Inflammatory macrophage treated with lipopolysaccharide for 1 hour (primary cell): ENCODE measurements at regions not wholly inside any gene's neighbourhood (a gene's known extent, or its start where the extent isn't known, plus 50 kb on each side); places are given as distances from the start of the nearest gene placed in this dataset.

Experiments
- DNase-seq, 2 donors: peaks; one replicate each; pipeline ENCODE4 v3.0.0-alpha.2; 2020 to 2022

DNA sequence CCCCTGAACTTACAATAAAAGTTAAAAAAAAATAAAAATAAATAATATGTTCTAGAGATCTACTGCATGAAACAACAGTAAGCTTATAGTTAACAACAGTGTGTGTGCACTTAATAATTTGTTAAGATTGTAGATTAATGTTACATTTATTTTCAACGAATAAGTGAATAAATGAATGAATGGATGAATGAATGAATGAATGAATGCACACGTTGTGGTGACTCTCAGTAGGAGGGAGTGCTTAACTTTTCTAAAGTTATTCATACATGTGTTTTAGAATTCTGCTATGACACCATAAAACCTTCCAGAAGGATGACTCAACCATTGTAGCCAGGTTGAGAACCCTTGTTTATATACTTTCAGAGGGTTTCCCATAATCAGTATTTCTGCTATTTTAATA lies 1269.4 kb upstream of the CDH6 start:
- no peak for DNase-seq

DNA sequence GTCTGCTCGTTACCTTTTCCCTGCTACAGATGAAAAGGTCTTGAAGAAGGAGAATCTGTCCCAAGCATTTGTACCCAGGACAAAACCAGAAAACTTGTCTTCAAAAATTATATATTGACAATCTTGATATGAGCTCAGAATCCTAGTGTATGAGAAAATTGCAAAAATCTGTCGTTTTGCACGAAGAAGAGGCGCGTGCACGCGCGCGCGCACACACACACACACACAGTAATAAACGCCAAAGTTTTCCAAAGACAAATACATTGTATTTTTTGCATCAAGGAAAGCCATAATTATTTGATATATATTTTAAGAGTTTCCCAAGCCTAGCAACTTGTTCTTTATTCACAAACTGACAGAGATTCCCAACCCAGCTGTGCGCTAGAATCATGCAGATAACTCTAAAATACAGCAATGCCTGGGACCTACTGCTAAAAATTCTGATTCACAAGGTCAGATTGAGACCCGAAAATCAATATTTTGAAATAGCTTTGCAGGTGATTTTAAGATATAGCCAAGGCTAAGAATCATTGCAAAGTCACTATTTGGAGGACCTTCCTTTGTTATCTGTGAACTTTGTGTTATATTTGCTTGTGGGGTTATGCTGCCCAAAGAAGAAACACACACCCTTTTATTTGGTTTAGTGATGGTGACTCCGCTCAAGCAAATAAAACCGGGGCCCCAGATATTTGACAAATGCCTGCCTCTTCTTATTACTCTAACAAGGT lies 1287.7 kb upstream of the CDH6 start:
- DNase-seq, result no peak

DNA sequence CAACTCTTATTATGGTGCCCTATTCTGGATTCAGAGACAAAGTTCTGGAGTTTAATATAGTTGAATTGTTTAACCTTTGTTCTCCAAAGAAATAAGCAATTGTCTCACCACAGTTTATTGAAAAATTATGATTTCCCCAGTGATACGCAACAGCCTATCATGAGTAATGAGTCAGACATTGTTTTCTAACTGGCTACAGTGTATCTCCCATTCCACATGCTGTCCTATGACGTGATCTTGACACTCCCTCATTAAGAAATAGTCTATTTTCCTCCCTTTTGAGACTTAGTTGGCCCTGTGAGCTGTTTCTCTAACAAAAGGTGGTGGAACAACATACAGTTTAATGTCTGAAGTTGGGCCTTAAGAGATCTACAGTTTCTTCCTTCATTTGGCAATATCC lies 1290.6 kb upstream of the CDH6 start:
- DNase-seq, result no peak

DNA sequence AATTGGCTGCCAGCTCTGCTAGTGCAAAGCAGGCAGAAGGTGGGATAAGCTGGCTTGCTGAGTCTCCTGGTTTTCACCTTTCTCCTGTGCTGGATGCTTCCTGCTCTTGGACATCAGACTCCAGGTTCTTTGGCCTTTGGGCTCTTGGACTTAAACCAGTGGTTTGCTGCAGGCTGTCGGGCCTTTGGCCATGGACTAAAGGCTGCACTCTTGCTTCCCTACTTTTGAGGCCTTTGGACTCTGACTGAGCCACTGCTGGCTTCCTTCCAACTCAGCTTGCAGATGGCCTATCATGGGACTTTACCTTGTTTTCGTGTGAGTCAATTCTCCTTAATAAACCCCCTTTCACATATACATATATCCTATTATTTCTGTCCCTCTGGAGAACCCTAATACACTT lies 1293.9 kb upstream of the CDH6 start:
- no peak for DNase-seq

DNA sequence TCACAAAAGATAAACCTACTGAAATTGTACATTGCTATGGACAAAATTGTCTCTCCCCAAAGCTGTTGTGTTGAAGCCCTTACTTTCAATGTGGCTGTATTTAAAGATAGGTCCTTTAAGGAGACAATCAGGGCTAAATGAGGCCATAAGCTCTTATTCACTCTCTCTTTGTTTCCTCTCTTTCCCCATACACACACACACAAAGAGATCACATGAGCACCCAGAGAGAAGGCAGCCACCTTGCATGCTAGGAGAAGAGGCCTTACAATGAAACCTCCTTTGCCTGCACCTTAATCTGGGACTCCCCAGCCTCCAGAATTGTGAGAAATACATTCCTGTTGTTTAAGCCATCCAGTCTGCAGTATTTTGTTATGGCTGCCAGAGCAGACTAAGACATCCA lies 1295.6 kb upstream of the CDH6 start:
- no peak for DNase-seq

DNA sequence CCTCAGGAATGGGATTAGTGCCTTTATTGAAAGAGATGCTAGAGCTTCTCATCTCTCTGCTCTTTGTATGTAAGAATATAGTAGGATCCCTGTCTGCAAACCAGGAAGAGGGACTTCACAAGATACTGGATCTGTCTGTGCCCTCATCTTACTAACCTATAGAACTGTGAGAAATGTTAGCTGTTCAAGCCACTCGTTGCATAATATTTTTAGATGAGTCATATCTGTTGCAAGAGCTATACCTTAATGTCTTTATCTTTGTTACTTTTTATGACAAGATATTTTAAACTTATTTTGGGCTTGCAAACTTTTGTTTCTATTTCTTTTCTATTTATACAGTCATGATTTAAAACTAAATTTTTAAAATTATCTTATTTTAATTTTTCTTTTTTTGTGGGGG lies 1296.8 kb upstream of the CDH6 start:
- DNase-seq, result no peak

DNA sequence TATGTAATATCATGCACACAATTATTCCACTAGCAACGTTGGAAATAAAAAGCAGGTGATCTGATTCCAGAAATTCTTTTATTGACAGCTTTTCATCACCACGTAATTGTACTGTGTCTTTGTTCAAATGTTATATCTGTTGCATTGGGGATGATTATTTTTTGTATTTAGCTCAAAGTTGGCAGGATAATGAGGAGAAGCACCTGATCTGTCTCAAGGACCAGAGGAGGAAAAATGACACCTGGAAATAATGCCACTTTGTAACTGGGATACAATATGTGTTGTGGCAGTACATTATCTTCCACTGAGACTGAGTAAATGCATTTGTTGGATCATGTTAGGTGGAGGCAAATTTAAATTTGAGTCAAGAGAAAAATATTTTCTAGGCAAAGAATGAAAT lies 1298.8 kb upstream of the CDH6 start:
- no peak for DNase-seq

DNA sequence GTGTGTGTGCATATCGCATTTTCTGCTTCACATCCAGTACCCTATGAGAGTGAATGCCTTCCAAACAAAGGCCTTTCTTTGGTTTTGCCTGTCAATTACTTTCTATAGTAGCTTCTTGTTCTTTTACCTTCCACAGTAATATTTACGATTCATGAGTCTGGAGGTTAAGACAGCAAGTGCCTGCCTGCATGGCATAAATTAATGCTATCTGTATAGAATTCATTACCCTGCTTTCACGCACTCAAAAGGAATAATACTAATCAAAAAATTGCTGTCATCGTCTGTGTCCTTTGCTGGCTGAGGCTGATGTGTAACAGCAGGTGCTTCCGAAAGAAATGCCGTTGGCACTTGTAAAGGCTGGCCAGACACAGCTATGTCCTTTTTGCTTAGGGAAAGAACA lies 1304.4 kb upstream of the CDH6 start:
- no peak for DNase-seq

DNA sequence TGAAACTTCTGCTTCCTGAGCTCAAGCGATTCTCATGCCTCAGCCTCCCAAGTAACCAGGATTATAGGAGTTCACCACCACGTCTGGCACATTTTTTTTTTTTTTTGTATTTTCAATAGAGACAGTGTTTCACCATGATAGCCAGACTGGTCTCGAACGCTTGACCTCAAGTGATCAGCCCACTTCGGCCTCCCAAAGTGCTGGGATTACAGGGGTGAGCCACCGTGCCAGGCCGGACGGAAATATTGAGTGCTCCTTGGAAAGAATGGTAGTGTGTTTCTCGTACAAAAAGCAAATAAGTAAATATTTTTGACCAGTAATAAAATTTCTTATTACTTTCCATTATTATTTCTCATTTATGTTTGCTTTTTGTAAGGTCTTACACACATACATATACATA lies 1307.9 kb upstream of the CDH6 start:
- no peak for DNase-seq

DNA sequence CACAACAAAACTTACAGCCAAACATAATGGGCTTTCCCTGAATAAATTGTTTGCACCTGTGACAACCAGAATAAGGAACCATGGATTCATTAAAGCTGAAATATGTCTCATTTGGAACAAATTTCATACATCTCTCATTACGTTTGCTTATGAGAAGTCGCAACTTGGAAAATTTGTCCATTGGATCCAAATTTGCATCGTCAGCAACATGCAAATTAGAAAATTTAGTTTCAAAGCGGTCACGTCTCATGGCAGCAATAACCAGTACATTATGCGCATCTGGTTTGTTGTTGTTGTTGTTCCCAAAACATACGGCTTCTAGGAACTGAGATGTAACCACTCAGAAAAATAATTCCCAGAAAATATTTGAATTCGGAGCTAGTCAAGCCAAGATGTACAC lies 1311.5 kb upstream of the CDH6 start:
- no peak for DNase-seq

DNA sequence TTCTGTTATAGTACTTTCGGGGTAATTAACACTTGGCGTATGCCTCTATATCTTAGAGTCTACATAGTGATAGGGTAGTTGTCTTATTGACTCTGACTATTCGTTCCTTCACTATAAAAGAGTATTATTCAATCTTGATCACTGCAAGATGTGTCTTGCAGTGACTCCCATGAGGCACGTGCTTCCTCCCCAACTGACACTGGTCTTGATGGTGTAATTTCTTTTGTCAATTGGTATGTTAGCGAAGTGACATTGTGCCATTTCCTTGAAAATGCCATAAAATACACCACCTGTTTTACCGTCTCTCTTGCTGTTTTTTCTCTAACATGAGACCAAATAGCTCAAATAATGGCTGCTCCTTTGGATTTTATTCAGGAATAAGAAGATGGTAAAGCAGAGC lies 1314.1 kb upstream of the CDH6 start:
- no peak for DNase-seq

DNA sequence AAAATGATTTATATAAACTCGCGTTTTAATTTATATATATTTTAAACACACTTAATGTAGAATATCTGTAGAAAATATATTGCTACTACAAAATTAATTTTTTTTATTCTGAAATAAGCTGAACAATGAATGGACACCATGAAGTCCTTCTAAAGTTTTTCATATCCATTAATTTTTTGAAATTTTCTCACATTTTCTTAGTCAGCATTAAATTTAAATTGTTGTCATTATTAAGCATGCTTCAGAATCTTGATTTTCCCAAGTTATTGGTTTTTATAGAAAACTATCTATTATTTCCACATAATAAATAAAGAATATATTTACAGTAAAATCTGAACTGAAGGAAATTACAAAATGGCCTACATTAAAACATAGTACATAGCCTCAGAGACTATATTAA lies 1314.9 kb upstream of the CDH6 start:
- DNase-seq, result no peak

DNA sequence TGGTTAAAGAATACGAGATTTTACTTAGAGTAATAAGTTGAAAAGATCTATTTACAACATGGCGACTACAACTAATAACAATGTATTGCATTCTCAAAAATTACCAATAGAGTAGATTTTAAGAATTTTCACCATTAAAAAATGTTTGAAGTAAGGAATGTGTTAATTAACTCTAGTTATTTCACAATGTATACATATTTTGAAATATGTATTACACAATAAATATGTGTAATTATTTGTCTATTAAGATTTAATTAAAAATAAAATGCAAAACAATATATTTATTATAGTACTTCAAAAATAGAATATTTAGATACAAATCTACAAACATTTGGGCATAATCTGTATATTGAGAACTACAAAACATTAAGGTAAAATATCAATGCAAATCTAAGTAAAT lies 1326.3 kb upstream of the CDH6 start:
- no peak for DNase-seq

DNA sequence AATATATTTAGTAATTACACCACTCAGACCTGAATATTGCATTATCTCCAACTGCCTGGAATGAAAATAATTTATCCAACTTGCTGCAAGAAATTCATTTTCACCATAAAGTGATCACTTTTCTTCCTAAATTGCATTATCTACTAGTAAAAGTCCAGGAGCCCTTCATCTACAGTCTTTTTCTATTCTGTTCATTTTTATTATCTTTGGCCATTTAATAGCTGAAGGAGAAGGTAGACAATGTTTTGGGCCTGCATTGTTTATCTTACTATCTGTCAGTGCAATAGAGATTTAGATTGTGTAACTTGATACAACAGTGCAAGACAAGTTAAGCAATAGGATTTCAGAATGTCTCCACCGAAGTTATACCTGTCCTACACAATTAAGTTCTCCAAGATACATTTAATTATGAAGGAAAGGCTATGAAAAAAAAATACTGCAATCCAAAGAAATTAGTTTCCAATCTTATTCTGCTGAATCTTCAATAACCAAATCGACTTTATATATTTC lies 1339.7 kb upstream of the CDH6 start:
- no peak for DNase-seq

DNA sequence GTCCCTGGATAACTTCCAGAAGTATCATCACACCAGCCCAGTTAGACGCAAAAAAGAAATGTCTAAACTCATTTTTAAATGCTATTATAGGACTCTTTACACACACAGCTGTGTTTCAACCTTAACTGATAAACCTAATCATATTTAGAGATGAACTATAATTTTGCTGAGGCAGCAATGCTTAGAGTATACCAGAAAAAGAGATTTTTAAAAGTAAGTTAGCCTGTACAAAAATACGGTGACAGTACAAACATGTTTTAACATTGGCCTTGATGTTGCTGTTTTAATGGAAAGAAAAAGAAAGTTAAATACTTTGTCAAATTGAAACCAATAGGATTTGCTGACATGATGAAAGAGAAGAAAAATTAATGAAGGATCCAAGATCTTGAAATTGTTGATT lies 1341.2 kb upstream of the CDH6 start:
- no peak for DNase-seq

DNA sequence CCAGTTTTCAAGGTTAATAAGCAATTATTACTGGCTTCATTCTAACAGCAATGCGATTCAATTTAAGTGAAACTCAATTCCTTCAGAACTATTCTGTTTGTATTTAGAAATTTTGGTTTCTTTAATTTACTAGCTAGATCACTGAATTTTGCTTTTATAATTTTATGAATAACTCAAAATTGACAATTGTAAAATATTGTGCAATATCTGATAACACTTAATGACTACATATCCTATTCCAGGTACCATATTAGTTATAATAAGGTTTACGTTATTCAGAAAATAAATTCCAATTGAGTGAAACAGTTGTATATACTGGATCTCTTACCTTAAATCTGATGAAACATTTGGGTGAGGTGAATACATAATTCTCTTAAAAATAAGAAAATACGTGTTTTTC lies 1348.3 kb upstream of the CDH6 start:
- no peak for DNase-seq

DNA sequence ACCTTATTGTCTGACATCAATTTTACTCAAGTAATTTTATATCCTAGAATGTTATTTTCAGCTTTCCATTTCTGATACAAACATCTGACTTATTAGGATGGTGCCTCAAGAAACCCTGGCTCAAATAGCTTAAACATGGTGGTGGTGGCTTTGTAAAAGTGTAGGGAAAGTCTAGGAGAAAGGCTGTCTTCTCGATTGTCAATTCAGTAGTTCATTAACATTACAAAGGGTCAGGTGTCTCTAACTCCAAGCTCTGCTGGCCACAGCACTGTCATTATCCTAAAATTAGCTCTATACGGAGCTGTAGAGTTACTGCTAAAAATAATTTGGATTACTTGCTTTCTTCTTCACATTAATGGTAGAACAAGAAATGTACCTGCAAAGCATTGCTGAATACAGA lies 1360.1 kb upstream of the CDH6 start:
- no peak for DNase-seq

DNA sequence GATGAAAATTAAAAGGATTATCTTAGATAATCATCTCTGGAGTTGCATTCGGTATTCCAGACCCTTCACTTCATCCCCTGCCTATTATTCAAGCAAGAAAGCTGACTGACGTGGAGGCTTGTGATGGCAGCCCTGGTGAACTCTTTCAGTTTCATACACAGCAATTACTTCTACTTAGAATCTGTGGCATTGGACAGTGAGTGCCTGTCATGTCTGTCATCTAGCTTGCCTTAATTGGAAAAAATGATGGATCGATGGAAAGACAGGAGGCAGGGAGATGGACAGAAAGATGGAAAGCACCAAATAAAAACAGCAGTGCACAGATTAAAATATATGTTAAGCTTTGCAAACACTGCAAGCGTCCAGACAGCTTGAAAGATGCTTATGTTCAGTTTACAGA lies 1371.0 kb upstream of the CDH6 start:
- DNase-seq, result no peak

DNA sequence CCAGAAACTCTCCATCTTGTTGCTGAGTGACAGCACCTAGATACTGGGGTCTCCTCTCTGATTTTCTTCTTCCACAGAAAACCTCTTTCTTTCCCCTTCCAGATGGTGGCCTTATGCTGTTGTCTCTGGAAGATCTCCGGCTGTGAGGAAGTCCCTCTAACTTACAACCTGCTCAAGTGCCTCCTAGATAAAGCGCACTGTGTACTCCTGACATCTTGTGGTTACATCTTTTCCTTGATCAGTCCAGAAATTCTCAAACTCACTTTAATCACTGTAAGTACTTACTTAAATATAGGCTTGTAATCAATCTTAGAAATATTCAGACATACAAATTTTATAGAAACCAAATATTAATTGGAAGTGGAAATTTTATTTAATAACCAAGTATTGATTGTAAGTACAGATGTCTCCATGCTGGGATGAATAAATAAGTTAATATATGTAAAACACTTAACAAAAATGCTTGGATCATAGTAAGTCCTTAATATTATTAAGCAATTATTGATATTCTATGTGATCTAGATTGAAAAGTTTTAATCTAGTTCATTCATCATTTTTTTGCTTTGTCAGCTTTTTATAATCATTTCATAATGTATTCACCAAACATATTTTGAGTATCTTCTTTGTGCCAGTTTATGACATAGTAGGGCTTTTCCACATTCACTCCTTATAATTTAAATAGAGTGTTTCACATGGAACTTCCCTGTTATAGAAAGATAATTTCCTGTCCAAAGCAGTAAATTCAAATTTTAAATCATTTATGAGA lies 1381.4 kb upstream of the CDH6 start:
- no peak for DNase-seq

DNA sequence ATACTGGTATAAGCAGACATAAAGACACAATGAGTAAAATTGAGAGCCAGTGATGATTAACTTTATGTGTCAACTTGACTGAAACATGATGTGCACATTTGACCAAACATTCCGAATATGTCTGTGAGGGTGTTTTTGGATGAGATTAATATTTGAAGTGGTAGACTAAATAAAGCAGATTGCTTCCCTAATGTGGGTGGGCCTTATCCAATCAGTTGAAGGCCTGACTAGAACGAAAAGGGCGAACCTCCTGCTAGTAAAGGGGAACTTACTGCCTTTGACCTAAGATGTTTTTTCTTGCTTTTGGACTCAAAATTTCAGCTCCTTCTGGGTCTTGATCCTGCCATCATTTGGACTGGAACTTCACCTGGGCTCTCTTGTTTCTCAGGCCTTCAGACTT lies 1387.7 kb upstream of the CDH6 start:
- no peak for DNase-seq

DNA sequence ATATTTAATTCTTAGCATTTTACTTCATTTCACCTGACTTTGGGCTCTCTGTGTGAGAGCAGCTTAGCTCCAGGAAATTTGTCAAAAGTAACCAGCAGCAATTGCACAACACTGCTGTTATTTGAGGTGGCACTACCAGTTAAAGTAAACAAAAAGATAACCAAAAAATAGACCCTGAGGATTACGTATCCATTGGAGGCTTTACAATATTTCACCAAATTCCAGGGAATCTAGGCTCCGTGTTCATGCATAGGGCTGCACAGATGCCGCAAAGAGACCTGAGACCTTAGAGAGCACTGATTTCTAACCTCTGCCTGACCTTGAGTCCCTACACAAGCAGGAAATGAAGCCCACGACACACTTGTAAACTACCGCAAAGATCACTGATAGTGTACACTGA lies 1392.7 kb upstream of the CDH6 start:
- DNase-seq, result no peak

DNA sequence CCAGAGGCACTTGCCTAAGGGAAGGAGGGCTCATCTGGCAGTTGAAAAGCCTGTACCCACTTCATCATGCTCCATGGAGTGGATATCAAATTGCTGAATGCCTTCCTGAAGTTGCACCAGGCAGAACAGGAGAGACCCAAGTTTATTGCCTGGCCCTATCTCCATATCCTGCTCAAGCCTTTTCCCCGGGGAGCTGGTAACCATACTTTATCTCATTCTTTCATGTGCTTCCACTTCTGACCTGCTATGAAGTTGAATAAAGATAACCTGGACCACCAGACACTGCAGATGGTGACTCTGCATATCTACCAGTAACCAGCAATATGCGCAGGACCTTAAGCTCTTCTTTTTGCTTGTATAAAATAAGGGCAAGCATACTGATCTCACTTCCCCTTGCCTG lies 1397.5 kb upstream of the CDH6 start:
- no peak for DNase-seq

DNA sequence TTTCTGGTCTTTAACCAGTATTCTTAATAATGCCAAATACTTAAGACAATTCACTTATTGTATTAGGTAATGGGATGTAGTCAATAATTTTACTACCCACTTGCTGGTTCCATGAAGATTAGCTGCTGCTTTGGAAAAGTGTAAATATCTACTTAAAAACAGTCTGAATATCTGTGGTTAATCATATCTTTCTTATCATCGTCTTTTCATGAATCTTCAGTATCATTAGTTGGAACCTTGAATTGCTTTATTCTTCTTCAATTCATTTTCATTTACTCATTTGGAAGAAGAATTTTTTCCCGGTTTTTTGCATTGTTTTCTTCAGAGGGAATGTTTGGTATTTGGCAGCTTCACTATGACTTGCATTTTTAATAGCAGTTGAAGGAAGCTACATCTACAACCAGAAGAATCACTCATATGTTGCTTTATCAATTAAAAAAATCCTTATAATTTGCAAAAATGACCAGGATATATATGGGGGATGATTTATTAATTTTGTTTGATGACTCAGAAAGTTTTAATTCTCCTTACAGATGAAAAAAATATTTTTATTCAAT lies 1398.3 kb upstream of the CDH6 start:
- DNase-seq, result no peak

DNA sequence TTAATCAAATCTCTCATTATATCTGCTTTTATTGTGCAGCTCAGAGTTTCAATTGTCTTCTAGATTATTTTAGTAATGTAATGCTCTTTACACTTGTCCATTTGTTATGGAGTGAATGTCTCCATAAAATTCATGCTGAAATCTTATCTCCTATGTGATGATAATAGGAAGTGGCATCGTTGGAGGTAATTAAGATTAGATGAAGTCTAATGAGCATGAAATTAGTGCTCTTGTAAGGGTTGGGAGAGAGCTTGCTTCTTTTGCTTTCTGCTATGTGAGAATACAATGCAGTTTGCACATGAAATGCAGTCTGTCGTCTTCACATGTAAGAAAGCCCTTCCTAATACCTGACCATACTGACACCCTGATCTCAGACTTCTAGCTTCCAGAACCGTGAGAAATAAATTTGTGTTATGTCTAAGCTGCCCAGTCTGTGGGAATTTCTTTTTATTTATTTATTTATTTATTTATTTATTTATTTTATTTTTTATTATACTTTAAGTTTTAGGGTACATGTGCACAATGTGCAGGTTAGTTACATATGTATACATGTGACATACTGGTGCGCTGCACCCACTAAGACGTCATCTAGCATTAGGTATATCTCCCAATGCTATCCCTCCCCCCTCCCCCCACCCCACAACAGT lies 1399.2 kb upstream of the CDH6 start:
- DNase-seq, result no peak
